Type B pancreatic cell (in vitro differentiated cells): ENCODE measurements at regions not wholly inside any gene's neighbourhood (a gene's known extent, or its start where the extent isn't known, plus 50 kb on each side); places are given as distances from the start of the nearest gene placed in this dataset.

Experiments used
- DNase-seq: peaks from one replicate; pipeline ENCODE4 v3.0.0; 2021; ENCODE audit warnings: mixed read lengths; ENCODE audit not compliant: unreplicated experiment; ENCODE audit errors: extremely low spot score
- H3K27ac Mint-ChIP-seq: 2 replicates; pipeline ENCODE4 v1.8.0; 2021; ENCODE audit warnings: mild to moderate bottlenecking, mixed read lengths
- H3K27me3 Mint-ChIP-seq: 2 replicates; pipeline ENCODE4 v1.8.0; 2021; ENCODE audit warnings: mixed read lengths
- H3K36me3 Mint-ChIP-seq: 2 replicates; pipeline ENCODE4 v1.8.0; 2021; ENCODE audit warnings: mixed read lengths
- H3K4me1 Mint-ChIP-seq: one replicate; pipeline ENCODE4 v1.8.0; 2021; ENCODE audit warnings: mixed read lengths; ENCODE audit not compliant: unreplicated experiment
- H3K4me3 Mint-ChIP-seq: 2 replicates; pipeline ENCODE4 v1.8.0; 2021; ENCODE audit warnings: mild to moderate bottlenecking, mixed read lengths
- H3K9me3 Mint-ChIP-seq: 2 replicates; pipeline ENCODE4 v1.8.0; 2021; ENCODE audit warnings: mixed read lengths
- CTCF ChIP-seq: fragments of 200-600 bp; sonication (generic); conservative IDR thresholded peaks from 2 replicates; pipeline ENCODE4 v1.5.0; 2021; ENCODE audit warnings: antibody characterized with exemption, mild to moderate bottlenecking

DNA sequence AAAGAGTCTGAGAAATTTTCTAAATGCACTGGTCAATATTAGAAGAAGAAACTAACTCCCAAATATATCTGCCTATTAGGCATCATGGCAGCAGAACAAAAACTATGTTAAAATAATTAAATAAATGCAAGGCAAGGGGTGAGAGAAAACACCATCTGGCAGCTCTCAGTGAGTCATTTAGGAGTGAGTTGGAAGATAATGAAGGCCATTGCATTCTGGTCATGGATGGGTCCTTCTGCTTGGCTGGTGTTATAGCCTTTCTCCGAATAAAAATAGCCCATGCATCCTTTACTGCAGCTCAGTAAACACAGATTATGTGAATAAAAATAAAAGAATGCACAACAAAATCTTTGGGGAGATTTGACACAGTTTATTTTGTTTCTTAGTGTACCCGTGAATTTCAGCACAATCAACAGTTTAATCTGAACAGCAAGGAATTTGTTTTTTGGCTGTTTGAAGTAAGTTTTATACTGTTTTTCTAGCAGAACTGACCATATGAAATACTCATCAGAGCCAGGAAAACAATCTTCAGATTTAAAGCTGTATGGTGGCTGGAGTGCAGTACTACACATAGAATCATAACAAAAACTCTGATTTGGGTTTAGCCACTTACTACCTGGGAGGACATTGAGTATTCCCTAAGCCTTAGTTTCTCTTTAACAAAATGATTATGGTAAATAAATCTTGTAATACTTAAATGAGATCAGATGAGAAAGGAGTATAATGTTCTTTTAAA lies 225.1 kb upstream of the ITGA4 start:
- Mint-ChIP-seq H3K27me3 (peaks cover 3% of the 10 kb centered on the region), H3K27ac (no peak overlapping the region), H3K4me1 (no peaks in the 10 kb centered on the region), H3K4me3 (no peak overlapping the region), H3K36me3 (no peaks in the 10 kb centered on the region), H3K9me3 (no peaks in the 10 kb centered on the region)
- DNase-seq = no peak
- no peak for TF ChIP-seq CTCF

GRCh38 chr2:181234487-181234891 lies 222.7 kb upstream of the ITGA4 start:
- H3K27me3 Mint-ChIP-seq = peaks cover 3% of the 10 kb centered on the region
- no peak for DNase-seq
- H3K36me3 Mint-ChIP-seq = no peaks in the 10 kb centered on the region
- H3K9me3 Mint-ChIP-seq = no peaks in the 10 kb centered on the region
- H3K4me3 Mint-ChIP-seq = no peak overlapping the region
- TF ChIP-seq CTCF = no peak
- H3K4me1 Mint-ChIP-seq = no peaks in the 10 kb centered on the region
- H3K27ac Mint-ChIP-seq = no peak overlapping the region

DNA sequence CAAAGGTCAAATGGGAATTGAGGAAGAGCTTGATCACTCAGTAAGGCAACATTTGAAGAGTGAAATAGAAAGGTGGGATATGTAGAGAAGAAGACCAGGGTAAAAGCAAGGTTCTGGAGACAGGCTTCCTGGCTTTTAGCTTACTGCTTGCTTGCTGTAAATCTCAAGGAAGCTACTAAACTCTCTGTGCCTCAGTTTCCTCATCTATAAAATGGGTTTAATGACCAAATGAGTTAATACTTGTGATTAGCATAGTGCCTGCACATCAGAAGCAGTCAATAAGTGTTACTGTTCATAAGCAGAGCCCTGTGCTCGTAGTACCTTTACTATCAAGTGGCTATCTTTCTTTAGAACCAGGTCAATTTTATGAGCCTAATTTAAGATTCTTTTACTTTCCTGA lies 222.2 kb upstream of the ITGA4 start:
- Mint-ChIP-seq H3K4me3 (no peak overlapping the region), H3K36me3 (no peaks in the 10 kb centered on the region), H3K4me1 (no peaks in the 10 kb centered on the region), H3K27ac (no peak overlapping the region), H3K9me3 (no peaks in the 10 kb centered on the region), H3K27me3 (peaks cover 3% of the 10 kb centered on the region)
- no peak for TF ChIP-seq CTCF
- no peak for DNase-seq

- H3K36me3 Mint-ChIP-seq = no peaks in the 10 kb centered on the region
- no peak overlapping the region for H3K4me3 Mint-ChIP-seq
- TF ChIP-seq CTCF = no peak
- H3K27me3 Mint-ChIP-seq = peaks cover 3% of the 10 kb centered on the region
- H3K27ac Mint-ChIP-seq = no peak overlapping the region
- H3K4me1 Mint-ChIP-seq = no peaks in the 10 kb centered on the region
- no peak for DNase-seq
- H3K9me3 Mint-ChIP-seq = no peaks in the 10 kb centered on the region
Measured at GRCh38 chr2:181235683-181236459, 221.3 kb upstream of the ITGA4 start.

- Mint-ChIP-seq H3K4me1 (peaks cover 10% of the 10 kb centered on the region), H3K27ac (no peak overlapping the region), H3K27me3 (peaks cover 3% of the 10 kb centered on the region), H3K36me3 (no peaks in the 10 kb centered on the region), H3K9me3 (no peaks in the 10 kb centered on the region), H3K4me3 (no peak overlapping the region)
- DNase-seq = no peak
- peak; percentile 54 for TF ChIP-seq CTCF
Measured at GRCh38 chr2:181239201-181239799, 217.9 kb upstream of the ITGA4 start.
